Stimulated activated CD4-positive, alpha-beta T cell treated with anti-CD3 and anti-CD28 coated beads, Interleukin-4, amount 100 ng/mL, for 24 hours (primary cell): ENCODE measurements at regions not wholly inside any gene's neighbourhood (a gene's known extent, or its start where the extent isn't known, plus 50 kb on each side); places are given as distances from the start of the nearest gene placed in this dataset.

Source experiments
- DNase-seq: peaks from one replicate; pipeline ENCODE4 v3.0.0-alpha.2; 2020

- DNase-seq: no peak
These were observed 1135.9 kb upstream of the WWC1 start for GRCh38 chr5:167155387-167156005.

GRCh38 chr5:167156446-167156845 is 1135.0 kb upstream of the WWC1 start:
- no peak for DNase-seq

DNA sequence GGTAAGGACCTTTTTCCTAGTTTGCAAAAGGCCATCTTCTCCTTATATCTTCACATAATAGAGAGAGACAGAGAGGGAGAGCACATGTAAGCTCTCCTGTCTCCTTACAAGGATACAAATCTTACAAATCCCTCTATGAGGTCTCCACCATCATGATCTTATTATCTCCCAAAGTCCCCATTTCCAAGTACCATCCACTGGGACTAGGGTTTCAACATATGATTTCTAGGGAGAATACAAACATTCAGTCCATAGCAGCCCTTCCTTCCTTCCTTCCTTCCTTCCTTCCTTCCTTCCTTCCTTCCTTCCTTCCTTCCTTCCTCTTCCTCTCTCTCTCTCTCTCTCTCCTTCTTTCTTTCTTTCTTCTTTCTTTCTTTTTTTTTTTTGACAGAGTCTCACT is 1132.9 kb upstream of the WWC1 start:
- DNase-seq: no peak

- no peak for DNase-seq
These were observed 1131.1 kb upstream of the WWC1 start for GRCh38 chr5:167160388-167160787.

DNA sequence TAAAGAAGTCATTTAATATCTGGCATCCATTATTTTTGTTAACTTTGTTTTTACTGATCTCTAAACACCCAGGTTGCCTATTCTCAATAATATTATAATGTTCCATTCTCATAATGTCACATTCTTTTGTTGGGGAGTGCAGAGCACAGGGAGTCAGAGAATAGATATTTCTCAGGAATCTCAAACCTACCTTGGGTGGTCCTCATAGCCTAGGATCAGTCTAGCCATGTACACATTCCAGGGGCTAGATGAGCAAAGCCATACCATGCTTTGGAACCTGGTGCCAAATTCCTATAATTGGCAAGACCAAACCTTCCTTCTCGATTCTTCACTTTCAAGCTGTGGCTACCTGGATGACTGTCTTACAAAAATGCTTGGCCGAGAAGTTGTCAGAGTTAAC is 1124.7 kb upstream of the WWC1 start:
- no peak for DNase-seq

- DNase-seq: no peak
These were observed 1124.2 kb upstream of the WWC1 start for GRCh38 chr5:167167191-167167795.

DNA sequence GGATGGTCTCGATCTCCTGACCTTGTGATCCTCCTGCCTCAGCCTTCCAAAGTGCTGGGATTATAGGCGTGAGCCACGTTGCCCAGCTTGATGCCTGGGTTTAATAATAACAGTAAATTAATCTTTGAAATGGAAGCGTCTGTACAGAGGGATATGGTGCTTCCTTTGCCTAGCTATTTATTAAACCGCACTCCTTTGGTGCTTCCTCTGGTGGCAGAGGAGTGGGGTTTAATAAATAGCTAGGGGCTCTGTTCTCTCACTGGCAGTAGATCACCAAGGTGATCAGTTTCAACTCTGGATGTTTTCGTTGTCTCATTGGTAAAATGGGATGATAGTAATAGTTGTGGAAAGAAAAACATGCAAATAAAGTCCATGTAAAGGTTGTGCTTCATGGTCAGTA is 1122.5 kb upstream of the WWC1 start:
- no peak for DNase-seq

- no peak for DNase-seq
These were observed 1120.4 kb upstream of the WWC1 start for GRCh38 chr5:167171056-167171455.

- DNase-seq: no peak
These were observed 1113.7 kb upstream of the WWC1 start for GRCh38 chr5:167177736-167178135.

DNA sequence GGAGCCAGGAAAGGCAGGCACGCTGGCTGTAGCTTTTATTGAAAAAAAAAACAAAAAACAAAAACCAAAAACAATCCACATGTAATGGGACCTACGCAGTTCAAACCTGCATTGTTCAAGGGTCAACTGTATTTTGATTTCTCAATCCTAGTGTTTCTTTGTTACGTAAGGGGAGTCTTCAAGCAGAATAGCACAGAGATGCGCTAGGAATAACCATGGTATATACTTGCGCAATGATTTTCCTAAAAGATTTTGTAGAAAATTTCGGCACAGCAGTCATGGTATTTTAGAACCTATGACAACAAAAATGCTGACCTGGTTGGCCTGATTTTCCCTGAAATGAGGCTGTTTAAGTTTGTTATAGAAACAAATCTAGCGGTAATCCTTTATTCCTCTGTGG is 1110.5 kb upstream of the WWC1 start:
- no peak for DNase-seq

DNA sequence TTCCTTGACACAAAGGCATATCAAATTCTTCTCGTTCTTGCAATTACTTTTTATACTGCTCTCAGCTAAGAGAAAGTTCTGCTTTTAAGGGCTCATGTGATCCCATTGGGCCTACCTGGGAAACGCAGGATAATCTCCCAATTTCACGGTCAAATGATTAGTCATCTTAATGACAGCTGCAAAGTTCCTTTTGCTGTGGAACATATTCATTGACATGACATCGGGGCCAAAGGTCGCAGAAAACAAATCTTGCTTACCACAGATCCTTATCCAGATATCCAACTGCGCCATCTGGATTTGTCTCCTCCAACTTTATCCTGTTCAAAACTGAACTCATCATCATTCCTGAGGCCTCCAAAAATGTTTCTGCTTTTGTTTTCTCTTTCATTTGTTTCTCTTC is 1085.6 kb upstream of the WWC1 start:
- DNase-seq: no peak

DNA sequence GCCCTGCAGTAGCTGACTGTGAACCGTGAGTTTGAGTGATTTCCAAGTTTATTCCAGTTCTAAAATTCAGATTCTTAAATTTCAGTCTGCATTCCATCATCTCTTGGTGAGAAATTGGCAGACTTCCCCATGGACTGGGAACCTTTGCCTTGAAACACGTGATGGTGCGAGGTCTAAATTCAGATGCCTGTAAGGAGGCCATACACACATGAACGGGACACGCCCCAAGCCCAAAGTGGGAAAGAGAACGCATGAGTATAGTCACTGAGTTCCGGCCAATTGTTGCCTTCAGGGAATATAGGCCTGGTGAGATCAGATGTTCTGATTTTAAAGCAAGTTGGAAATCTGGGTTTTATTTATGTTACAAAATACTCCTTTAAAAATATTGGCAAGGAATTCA is 1084.4 kb upstream of the WWC1 start:
- DNase-seq: no peak

DNA sequence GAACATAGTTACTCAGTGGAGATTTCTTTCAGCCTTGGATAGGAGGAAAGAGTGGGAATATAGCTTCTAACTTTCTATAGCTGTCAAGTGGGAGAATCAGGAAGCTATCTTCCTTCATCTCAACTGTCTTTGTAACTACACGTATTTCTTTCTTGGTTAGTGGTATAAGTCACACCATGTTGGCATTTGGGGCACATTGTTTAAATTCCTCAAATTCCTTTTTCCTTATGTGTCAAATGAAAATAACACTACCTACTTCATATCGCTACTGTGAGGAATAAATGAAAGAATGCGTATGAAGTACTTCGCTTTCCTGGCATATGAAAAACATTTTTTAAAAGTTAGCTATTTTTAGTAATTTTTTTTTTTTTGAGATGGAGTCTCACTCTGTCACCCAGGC is 1082.5 kb upstream of the WWC1 start:
- no peak for DNase-seq

DNA sequence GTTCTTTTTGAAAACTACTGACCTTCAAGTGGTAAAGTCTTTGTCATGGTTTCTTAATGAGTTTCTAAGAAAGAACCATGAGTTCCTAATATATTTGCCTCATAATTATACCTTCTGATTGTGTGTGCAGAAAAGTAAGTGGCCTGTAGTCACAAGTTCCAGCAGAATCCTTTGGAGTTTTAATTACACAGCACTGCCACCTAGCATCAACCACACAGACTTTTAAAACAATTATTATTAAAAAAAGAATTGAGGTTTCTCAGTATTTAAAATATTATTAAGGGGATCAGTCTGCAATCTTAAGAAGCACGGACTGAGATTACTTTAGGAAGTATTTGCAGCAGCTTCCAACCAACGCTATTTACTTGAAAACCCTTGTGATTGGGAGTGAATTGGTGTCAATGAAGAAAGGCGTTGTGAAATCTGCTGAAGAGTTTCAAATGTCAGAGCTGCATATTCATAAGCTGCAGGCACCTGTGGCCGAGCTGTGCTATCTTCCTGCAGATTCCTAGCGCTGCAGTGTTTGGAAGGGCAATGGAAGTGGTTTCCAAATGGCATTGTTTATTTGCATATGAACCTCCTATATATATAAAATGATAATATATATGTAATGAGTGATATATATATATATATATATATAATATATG is 1074.2 kb upstream of the WWC1 start:
- DNase-seq: no peak

- no peak for DNase-seq
These were observed 1072.1 kb upstream of the WWC1 start for GRCh38 chr5:167219298-167219697.

GRCh38 chr5:167226386-167226785 is 1065.1 kb upstream of the WWC1 start:
- no peak for DNase-seq

DNA sequence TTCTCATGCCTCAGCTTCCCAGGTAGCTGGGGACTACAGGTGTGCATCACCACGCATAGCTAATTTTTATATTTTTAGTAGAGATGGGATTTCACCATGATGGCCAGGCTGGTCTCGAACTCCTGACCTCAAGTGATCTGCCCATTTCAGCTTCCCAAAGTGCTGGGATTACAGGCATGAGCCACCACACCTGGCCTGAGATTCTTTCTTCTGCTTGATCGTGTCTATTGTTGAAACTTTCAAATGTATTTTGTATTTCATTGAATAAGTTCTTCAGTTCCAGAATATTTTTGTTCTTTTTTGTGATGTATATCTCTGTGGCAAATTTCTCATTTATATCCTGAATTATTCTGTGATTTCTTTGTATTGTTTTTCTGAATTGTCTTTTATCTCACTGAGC is 1063.3 kb upstream of the WWC1 start:
- DNase-seq: no peak

DNA sequence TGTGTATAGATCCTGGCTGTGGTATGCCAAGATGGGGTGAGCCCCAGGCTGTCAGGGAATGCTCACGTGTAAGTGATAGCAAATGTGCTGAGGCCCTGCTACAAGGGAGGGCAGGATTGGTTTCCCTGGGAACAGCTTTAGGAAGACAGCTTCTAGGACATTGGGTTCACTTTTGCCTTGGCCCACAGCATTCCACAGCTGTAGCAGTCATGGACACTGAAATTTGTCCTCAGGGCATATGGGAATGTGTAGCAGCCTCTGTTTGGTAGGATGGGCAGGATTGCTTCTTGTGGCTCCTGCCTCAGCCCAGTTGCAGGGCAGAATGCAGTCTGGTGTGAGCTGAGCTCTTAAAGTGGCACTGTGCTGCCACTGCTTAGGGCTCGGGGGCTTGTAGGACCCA is 1061.7 kb upstream of the WWC1 start:
- DNase-seq: no peak

DNA sequence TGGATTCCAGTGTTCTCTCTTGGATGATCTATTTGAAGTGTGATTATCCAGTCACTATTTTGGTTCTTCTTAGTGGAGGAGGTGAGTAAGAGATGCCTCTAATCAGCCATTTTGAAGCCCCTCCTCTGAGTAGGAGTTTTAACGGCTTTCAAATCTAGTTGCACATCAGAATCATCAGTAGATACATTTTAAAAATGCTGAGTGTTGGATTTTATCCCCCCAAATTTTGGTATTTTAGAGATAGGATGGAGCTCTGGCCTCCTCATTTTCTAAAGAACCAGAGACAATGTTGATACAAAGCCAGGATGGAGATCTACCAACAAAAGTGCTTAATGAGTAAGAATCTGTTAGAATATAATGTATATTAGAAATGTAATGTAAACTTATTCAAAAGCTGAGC is 1061.0 kb upstream of the WWC1 start:
- no peak for DNase-seq

GRCh38 chr5:167232675-167233311 is 1058.7 kb upstream of the WWC1 start:
- DNase-seq: no peak

GRCh38 chr5:167233507-167234220 is 1057.8 kb upstream of the WWC1 start:
- DNase-seq: no peak

DNA sequence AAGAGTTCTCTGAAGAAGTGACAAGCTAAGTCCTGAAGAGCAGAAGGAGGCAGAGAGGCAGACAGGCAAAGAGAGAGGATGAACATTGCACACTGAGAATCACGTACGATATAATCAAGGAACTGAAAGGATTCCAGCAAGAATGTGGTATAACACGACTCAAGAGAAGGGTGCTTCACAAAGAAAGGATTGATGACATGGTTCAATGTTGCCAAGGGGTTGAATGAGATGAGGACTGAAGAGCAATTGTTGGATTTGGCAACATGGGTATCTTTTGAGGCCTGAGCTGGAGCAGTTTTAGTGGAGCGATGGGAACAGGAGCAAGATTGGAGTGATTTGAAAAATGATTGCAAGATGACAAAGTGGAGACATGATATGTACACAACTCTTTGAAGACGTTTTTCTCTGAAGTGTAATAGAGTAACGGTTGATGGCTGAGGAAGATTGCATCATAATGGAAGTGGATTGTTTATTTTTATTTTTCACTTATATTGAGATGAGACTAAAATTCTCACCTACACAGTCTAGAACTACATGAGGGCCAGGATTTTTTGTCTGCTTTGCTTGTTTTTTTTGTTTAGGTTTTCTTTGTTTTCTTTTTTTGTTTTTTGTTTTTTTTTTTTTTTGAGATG is 1049.9 kb upstream of the WWC1 start:
- DNase-seq: no peak

- no peak for DNase-seq
These were observed 1048.7 kb upstream of the WWC1 start for GRCh38 chr5:167242701-167243100.
